Esophagus muscularis mucosa (tissue), 3 donors: ENCODE measurements at regions not wholly inside any gene's neighbourhood (a gene's known extent, or its start where the extent isn't known, plus 50 kb on each side); places are given as distances from the start of the nearest gene placed in this dataset.

Source experiments
- EP300 ChIP-seq: sonication (generic); formaldehyde crosslinking; IDR thresholded peaks from one replicate; pipeline ENCODE4 v1.6.1; 2017; ENCODE audit warnings: antibody characterized with exemption
- TF ChIP-seq, protein P1 (sequence below), 3 experiments: fragments of 200-600 bp in 2 of 3; fragments of 450-650 bp in 1 of 3; sonication (generic) in 2 of 3; IDR thresholded peaks; one replicate each; pipeline ENCODE4 v1.5.1; 2017 to 2019; ENCODE audit warnings: antibody characterized with exemption in 3 of 3, mild to moderate bottlenecking in 2 of 3, moderate library complexity in 1 of 3

DNA sequence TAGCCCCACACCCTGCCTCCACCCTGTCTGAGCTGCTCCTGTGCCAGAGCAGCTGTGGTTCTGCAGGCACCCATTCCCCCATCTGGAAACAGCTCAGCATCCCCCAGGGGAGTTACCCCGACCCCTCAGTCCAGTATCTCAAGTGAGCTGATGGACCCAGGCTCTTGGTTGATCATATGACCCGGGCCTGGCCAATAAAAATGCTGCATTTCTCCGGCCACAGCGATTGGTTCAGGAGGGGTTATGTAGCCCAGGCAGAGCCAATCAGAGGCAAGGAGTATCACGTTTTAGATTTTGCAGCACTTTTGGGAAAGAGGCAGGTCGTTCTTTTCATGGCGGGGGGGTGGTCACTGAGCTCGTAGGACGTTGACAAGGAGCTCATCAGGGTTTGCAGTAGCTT is 120.8 kb downstream of the TPRA1 start:
- no peak for TF ChIP-seq EP300
- TF ChIP-seq, protein P1, sequence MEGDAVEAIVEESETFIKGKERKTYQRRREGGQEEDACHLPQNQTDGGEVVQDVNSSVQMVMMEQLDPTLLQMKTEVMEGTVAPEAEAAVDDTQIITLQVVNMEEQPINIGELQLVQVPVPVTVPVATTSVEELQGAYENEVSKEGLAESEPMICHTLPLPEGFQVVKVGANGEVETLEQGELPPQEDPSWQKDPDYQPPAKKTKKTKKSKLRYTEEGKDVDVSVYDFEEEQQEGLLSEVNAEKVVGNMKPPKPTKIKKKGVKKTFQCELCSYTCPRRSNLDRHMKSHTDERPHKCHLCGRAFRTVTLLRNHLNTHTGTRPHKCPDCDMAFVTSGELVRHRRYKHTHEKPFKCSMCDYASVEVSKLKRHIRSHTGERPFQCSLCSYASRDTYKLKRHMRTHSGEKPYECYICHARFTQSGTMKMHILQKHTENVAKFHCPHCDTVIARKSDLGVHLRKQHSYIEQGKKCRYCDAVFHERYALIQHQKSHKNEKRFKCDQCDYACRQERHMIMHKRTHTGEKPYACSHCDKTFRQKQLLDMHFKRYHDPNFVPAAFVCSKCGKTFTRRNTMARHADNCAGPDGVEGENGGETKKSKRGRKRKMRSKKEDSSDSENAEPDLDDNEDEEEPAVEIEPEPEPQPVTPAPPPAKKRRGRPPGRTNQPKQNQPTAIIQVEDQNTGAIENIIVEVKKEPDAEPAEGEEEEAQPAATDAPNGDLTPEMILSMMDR (IDR thresholded peaks at IDR 0.05), result no peak
